ENCODE measurements at regions not wholly inside any gene's neighbourhood (a gene's known extent, or its start where the extent isn't known, plus 50 kb on each side); places are given as distances from the start of the nearest gene placed in this dataset.

GRCh38 chr15:53434174-53434678 lies 325.2 kb downstream of the WDR72 start:
- ChIA-PET POLR2A (no interaction called here), CTCF (ENCODE audit: low intra/inter-chr PET ratio) (no interaction called here)
- no peaks in the 10 kb centered on the region for H3K4me1 ChIP-seq (replicated peaks in 1 of 2; ENCODE audit: control insufficient read depth in 2 of 2, insufficient read depth in 2 of 2, low read length in 2 of 2)
- H3K27me3 ChIP-seq (ENCODE audit: control insufficient read depth in 2 of 2, insufficient read depth in 2 of 2, low read length in 2 of 2): no peaks in the 10 kb centered on the region
- H3K27ac ChIP-seq (ENCODE audit: extremely low read depth, low read depth, low read length): no peak overlapping the region
- DNase-seq (ENCODE audit: extremely low read depth in 1 of 4, low spot score in 3 of 4): no peak
- no peaks in the 10 kb centered on the region for H3K9me3 ChIP-seq (replicated peaks; ENCODE audit: control insufficient read depth, insufficient read depth, low read depth, low read length)
- H3K4me2 ChIP-seq (ENCODE audit: insufficient read depth, low read length): no peak overlapping the region
- intact Hi-C loops (cut with micrococcal nuclease) (no loop called here), in situ Hi-C loops (cut with MboI) (no loop called here)
- BruUV-seq (replicated peaks): no TSS peak
- no peaks in the 10 kb centered on the region for H4K20me1 ChIP-seq (replicated peaks; ENCODE audit: control insufficient read depth, insufficient read depth, low read length)
- no peaks in the 10 kb centered on the region for H3K9me1 ChIP-seq (ENCODE audit: control insufficient read depth, insufficient read depth, low read length)
- H3K4me3 ChIP-seq: no peak overlapping the region
- no peaks in the 10 kb centered on the region for H3K36me3 ChIP-seq (ENCODE audit: control insufficient read depth, insufficient read depth, low read length)
- WGBS (ENCODE audit: insufficient coverage, low coverage, missing lambda C conversion rate): 2% methylated on average over 4 of the region's 4 CpGs
- no peak for ATAC-seq
- H3K79me2 ChIP-seq (ENCODE audit: control insufficient read depth, insufficient read depth, low read length): no peaks in the 10 kb centered on the region
- no peak overlapping the region for H2AFZ ChIP-seq (ENCODE audit: low read depth, low read length)
- TF ChIP-seq SMARCA4 (IDR thresholded peaks at IDR 0.05) (no peak), RAD51 (IDR thresholded peaks at IDR 0.05; ENCODE audit: borderline replicate concordance, low read depth) (no peak), ZNF133 (CRISPR knock-in tag; IDR thresholded peaks at IDR 0.05) (no peak), BRD9 (IDR thresholded peaks at IDR 0.05; ENCODE audit: low read depth, partially characterized antibody) (no peak), NRF1 (conservative IDR thresholded peaks at IDR 0.05 in 1 of 2, IDR thresholded peaks at IDR 0.05 in 1 of 2) (no peak)
- FAIRE-seq: no peak
- no peak overlapping the region for H3K9ac ChIP-seq (ENCODE audit: insufficient read depth in 1 of 2, low read depth in 2 of 2, low read length in 2 of 2)

GRCh38 chr15:53416219-53416940 lies 343.1 kb downstream of the WDR72 start:
- Histone ChIP-seq H3K4me1 (replicated peaks in 1 of 2; ENCODE audit: control insufficient read depth in 2 of 2, insufficient read depth in 2 of 2, low read length in 2 of 2) (no peaks in the 10 kb centered on the region), H3K4me2 (ENCODE audit: insufficient read depth, low read length) (no peak overlapping the region), H3K9me1 (ENCODE audit: control insufficient read depth, insufficient read depth, low read length) (no peaks in the 10 kb centered on the region), H3K27ac (ENCODE audit: extremely low read depth, low read depth, low read length) (no peak overlapping the region), H3K79me2 (ENCODE audit: control insufficient read depth, insufficient read depth, low read length) (no peaks in the 10 kb centered on the region), H3K9ac (ENCODE audit: insufficient read depth in 1 of 2, low read depth in 2 of 2, low read length in 2 of 2) (no peak overlapping the region), H4K20me1 (replicated peaks; ENCODE audit: control insufficient read depth, insufficient read depth, low read length) (no peaks in the 10 kb centered on the region), H3K4me3 (no peak overlapping the region), H2AFZ (ENCODE audit: low read depth, low read length) (no peak overlapping the region), H3K9me3 (replicated peaks; ENCODE audit: control insufficient read depth, insufficient read depth, low read depth, low read length) (no peaks in the 10 kb centered on the region; the same call in 1 of the 2 replicates), H3K27me3 (ENCODE audit: control insufficient read depth in 2 of 2, insufficient read depth in 2 of 2, low read length in 2 of 2) (no peaks in the 10 kb centered on the region), H3K36me3 (ENCODE audit: control insufficient read depth, insufficient read depth, low read length) (no peaks in the 10 kb centered on the region)
- FAIRE-seq: no peak
- intact Hi-C loops (cut with micrococcal nuclease) (no loop called here), in situ Hi-C loops (cut with MboI) (no loop called here)
- ChIA-PET CTCF (ENCODE audit: low intra/inter-chr PET ratio) (no interaction called here), POLR2A (no interaction called here)
- no peak for ATAC-seq
- WGBS (ENCODE audit: insufficient coverage, low coverage, missing lambda C conversion rate): 0% methylated on average over 2 of the region's 2 CpGs
- no peak for DNase-seq (ENCODE audit: extremely low read depth in 1 of 4, low spot score in 3 of 4)
- BruUV-seq (replicated peaks): no TSS peak
- TF ChIP-seq ZNF507 (tag; conservative IDR thresholded peaks at IDR 0.05) (no peak), THRAP3 (IDR thresholded peaks at IDR 0.05; ENCODE audit: borderline replicate concordance) (no peak), MXI1 (IDR thresholded peaks at IDR 0.05; ENCODE audit: low read depth, low read length) (no peak), NCOA2 (IDR thresholded peaks at IDR 0.05; ENCODE audit: partially characterized antibody in 2 of 2) (no peak), NR2C2 (CRISPR knock-in tag; IDR thresholded peaks at IDR 0.05) (no peak), NR2C2 (tag; IDR thresholded peaks at IDR 0.05) (no peak), ZNF512 (tag; IDR thresholded peaks at IDR 0.05) (no peak), SAFB2 (IDR thresholded peaks at IDR 0.05; ENCODE audit: borderline replicate concordance, low read depth, low read length, severe bottlenecking) (no peak)
- TF ChIP-seq, protein P1, sequence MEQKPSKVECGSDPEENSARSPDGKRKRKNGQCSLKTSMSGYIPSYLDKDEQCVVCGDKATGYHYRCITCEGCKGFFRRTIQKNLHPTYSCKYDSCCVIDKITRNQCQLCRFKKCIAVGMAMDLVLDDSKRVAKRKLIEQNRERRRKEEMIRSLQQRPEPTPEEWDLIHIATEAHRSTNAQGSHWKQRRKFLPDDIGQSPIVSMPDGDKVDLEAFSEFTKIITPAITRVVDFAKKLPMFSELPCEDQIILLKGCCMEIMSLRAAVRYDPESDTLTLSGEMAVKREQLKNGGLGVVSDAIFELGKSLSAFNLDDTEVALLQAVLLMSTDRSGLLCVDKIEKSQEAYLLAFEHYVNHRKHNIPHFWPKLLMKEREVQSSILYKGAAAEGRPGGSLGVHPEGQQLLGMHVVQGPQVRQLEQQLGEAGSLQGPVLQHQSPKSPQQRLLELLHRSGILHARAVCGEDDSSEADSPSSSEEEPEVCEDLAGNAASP (IDR thresholded peaks at IDR 0.05): no peak
